Peyer's patch (tissue), 4 donors: ENCODE measurements at regions not wholly inside any gene's neighbourhood (a gene's known extent, or its start where the extent isn't known, plus 50 kb on each side); places are given as distances from the start of the nearest gene placed in this dataset.
A peak's percentile ranks its signal among the peaks of the same experiment; 100 is the strongest.

Experiments used
- DNase-seq, 3 donors: peaks; one replicate each; pipeline ENCODE4 v3.0.0-alpha.2; 2017 to 2019
- H3K27ac ChIP-seq, 4 donors: fragments of 200-600 bp; sonication (generic); one replicate each; pipeline ENCODE4 v1.5.1; 2016 to 2019
- H3K27me3 ChIP-seq, 2 donors: fragments of 200-600 bp; sonication (generic); one replicate each; pipeline ENCODE4 v1.5.1; 2019
- H3K36me3 ChIP-seq, 3 donors: fragments of 200-600 bp; sonication (generic); one replicate each; pipeline ENCODE4 v1.5.1; 2016 to 2019
- H3K4me1 ChIP-seq, 4 donors: fragments of 200-600 bp; sonication (generic); one replicate each; pipeline ENCODE4 v1.5.1; 2016 to 2019
- H3K4me3 ChIP-seq, 4 donors: fragments of 200-600 bp; sonication (generic); 1 replicate in 3 of 4; 2 replicates in 1 of 4; pipeline ENCODE4 v1.5.1; 2016 to 2019; ENCODE audit warnings: mild to moderate bottlenecking in 1 of 4
- H3K9me3 ChIP-seq, 4 donors: fragments of 200-600 bp; sonication (generic); one replicate each; pipeline ENCODE4 v1.5.1; 2016 to 2019; ENCODE audit warnings: mild to moderate bottlenecking in 1 of 4
- POLR2A ChIP-seq, 2 donors: fragments of 450-650 bp; IDR thresholded peaks; one replicate each; pipeline ENCODE4 v1.5.1; 2017; ENCODE audit warnings: antibody characterized with exemption in 2 of 2, mild to moderate bottlenecking in 2 of 2, moderate library complexity in 2 of 2
- TF ChIP-seq, protein P1 (sequence below), 6 experiments: fragments of 450-650 bp in 4 of 6; fragments of 200-600 bp in 2 of 6; sonication (generic) in 1 of 6; IDR thresholded peaks; one replicate each; pipeline ENCODE4 v1.5.1; 2017 to 2019; ENCODE audit warnings: antibody characterized with exemption in 6 of 6, mild to moderate bottlenecking in 3 of 6, moderate library complexity in 1 of 6

GRCh38 chr9:96168882-96169281 is 133.1 kb downstream of the HSD17B3 start:
- H3K4me3 ChIP-seq = no peak overlapping the region
- no peak for DNase-seq
- peak overlapping the region; percentile 32 to 76 (median 56) for H3K27ac ChIP-seq
- no peak for TF ChIP-seq POLR2A (IDR thresholded peaks at IDR 0.05)
- TF ChIP-seq, protein P1, sequence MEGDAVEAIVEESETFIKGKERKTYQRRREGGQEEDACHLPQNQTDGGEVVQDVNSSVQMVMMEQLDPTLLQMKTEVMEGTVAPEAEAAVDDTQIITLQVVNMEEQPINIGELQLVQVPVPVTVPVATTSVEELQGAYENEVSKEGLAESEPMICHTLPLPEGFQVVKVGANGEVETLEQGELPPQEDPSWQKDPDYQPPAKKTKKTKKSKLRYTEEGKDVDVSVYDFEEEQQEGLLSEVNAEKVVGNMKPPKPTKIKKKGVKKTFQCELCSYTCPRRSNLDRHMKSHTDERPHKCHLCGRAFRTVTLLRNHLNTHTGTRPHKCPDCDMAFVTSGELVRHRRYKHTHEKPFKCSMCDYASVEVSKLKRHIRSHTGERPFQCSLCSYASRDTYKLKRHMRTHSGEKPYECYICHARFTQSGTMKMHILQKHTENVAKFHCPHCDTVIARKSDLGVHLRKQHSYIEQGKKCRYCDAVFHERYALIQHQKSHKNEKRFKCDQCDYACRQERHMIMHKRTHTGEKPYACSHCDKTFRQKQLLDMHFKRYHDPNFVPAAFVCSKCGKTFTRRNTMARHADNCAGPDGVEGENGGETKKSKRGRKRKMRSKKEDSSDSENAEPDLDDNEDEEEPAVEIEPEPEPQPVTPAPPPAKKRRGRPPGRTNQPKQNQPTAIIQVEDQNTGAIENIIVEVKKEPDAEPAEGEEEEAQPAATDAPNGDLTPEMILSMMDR (IDR thresholded peaks at IDR 0.05) = no peak
- no peaks in the 10 kb centered on the region for H3K36me3 ChIP-seq
- H3K27me3 ChIP-seq = no peaks in the 10 kb centered on the region
- H3K4me1 ChIP-seq = no peaks in the 10 kb centered on the region
- H3K9me3 ChIP-seq = no peaks in the 10 kb centered on the region

- DNase-seq = no peak
- Histone ChIP-seq H3K4me3 (no peak overlapping the region), H3K9me3 (no peaks in the 10 kb centered on the region), H3K4me1 (no peaks in the 10 kb centered on the region), H3K36me3 (no peaks in the 10 kb centered on the region), H3K27me3 (no peaks in the 10 kb centered on the region), H3K27ac (no peak overlapping the region)
- TF ChIP-seq, protein P1 (IDR thresholded peaks at IDR 0.05) = no peak
- no peak for TF ChIP-seq POLR2A (IDR thresholded peaks at IDR 0.05)
Observed at GRCh38 chr9:96167011-96167410, 135.0 kb downstream of the HSD17B3 start.

- Histone ChIP-seq H3K9me3 (no peaks in the 10 kb centered on the region), H3K27ac (peak overlapping the region in 1 of 4 donors; percentile 3), H3K36me3 (no peaks in the 10 kb centered on the region), H3K4me3 (no peak overlapping the region), H3K4me1 (peaks cover 0 to 5% (median 0%) of the 10 kb centered on the region in 4 donors), H3K27me3 (no peaks in the 10 kb centered on the region)
- TF ChIP-seq POLR2A (IDR thresholded peaks at IDR 0.05) = no peak
- TF ChIP-seq, protein P1 (IDR thresholded peaks at IDR 0.05) = no peak
- DNase-seq = peak in 1 of 3 donors; percentile 37
Observed at GRCh38 chr9:96164268-96164683, 137.7 kb downstream of the HSD17B3 start.

- no peaks in the 10 kb centered on the region for H3K36me3 ChIP-seq
- H3K27ac ChIP-seq = peak overlapping the region in 1 of 4 donors; percentile 3
- no peaks in the 10 kb centered on the region for H3K9me3 ChIP-seq
- TF ChIP-seq, protein P1 (IDR thresholded peaks at IDR 0.05) = no peak
- no peak for TF ChIP-seq POLR2A (IDR thresholded peaks at IDR 0.05)
- no peaks in the 10 kb centered on the region for H3K27me3 ChIP-seq
- H3K4me3 ChIP-seq = no peak overlapping the region
- H3K4me1 ChIP-seq = peaks cover 0 to 7% (median 0%) of the 10 kb centered on the region in 4 donors
- no peak for DNase-seq
Observed at GRCh38 chr9:96163712-96164111, 138.3 kb downstream of the HSD17B3 start.

- H3K4me3 ChIP-seq = no peak overlapping the region
- no peaks in the 10 kb centered on the region for H3K36me3 ChIP-seq
- H3K4me1 ChIP-seq = peaks cover 0 to 7% (median 0%) of the 10 kb centered on the region in 4 donors
- no peaks in the 10 kb centered on the region for H3K9me3 ChIP-seq
- peak overlapping the region in 1 of 4 donors; percentile 3 for H3K27ac ChIP-seq
- TF ChIP-seq, protein P1 (IDR thresholded peaks at IDR 0.05) = no peak
- no peak for TF ChIP-seq POLR2A (IDR thresholded peaks at IDR 0.05)
- no peak for DNase-seq
- H3K27me3 ChIP-seq = no peaks in the 10 kb centered on the region
Observed at GRCh38 chr9:96163161-96163560, 138.8 kb downstream of the HSD17B3 start.

DNA sequence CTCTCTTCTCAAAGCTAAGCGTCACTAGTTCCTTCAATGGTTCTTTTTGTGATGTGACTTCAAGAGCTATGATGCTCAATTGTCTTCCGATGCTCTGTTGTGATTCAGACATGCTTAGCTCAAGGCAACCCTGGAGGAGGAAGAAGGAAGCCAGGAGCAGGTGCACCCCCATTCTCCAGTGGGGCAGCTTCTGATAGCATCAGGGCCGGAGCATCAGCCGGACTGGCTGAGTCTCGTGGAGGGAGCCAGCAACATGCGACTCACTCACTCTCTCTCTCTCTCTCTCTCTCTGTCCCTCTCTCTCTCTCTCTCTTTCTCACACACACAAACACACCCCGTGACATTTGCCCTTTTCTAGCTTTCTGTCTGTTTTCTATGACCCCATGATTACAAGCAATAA is 140.2 kb downstream of the HSD17B3 start:
- Histone ChIP-seq H3K4me1 (peaks cover 0 to 8% (median 0%) of the 10 kb centered on the region in 4 donors), H3K27ac (no peak overlapping the region), H3K9me3 (no peaks in the 10 kb centered on the region), H3K36me3 (no peaks in the 10 kb centered on the region), H3K4me3 (no peak overlapping the region), H3K27me3 (no peaks in the 10 kb centered on the region)
- DNase-seq = no peak
- TF ChIP-seq, protein P1 (IDR thresholded peaks at IDR 0.05) = no peak
- no peak for TF ChIP-seq POLR2A (IDR thresholded peaks at IDR 0.05)
